GM18505 (cell line): ENCODE measurements at regions not wholly inside any gene's neighbourhood (a gene's known extent, or its start where the extent isn't known, plus 50 kb on each side); places are given as distances from the start of the nearest gene placed in this dataset.

Experiments used
- ATAC-seq: cut with Tn5 transposase; IDR thresholded peaks from one replicate; pipeline ENCODE4 v1.9.1; 2021; ENCODE audit not compliant: unreplicated experiment
- POLR2A ChIP-seq: IDR thresholded peaks from 4 replicates; pipeline ENCODE4 v1.6.1; 2011; ENCODE audit warnings: borderline replicate concordance; ENCODE audit not compliant: insufficient read depth, insufficient read length; ENCODE audit errors: extremely low read depth

GRCh38 chr14:35991356-35991755 lies 165.2 kb downstream of the BRMS1L start:
- ATAC-seq: no peak
- TF ChIP-seq POLR2A: no peak

GRCh38 chr14:35989736-35990135 lies 163.6 kb downstream of the BRMS1L start:
- no peak for TF ChIP-seq POLR2A
- ATAC-seq: no peak

- no peak for TF ChIP-seq POLR2A
- ATAC-seq: no peak
Observed at GRCh38 chr14:35988972-35989690, 163.0 kb downstream of the BRMS1L start.

- no peak for ATAC-seq
- TF ChIP-seq POLR2A: no peak
Observed at GRCh38 chr14:35988550-35988949, 162.4 kb downstream of the BRMS1L start.

- no peak for TF ChIP-seq POLR2A
- ATAC-seq: no peak
Observed at GRCh38 chr14:35987731-35988130, 161.6 kb downstream of the BRMS1L start.

- TF ChIP-seq POLR2A: no peak
- peak; percentile 59 for ATAC-seq
Observed at GRCh38 chr14:35986219-35986573, 160.1 kb downstream of the BRMS1L start.

- no peak for TF ChIP-seq POLR2A
- no peak for ATAC-seq
Observed at GRCh38 chr14:35985474-35986218, 159.5 kb downstream of the BRMS1L start.

- ATAC-seq: no peak
Observed at GRCh38 chr14:35979531-35979930, 153.4 kb downstream of the BRMS1L start.

GRCh38 chr14:35978561-35978960 lies 152.4 kb downstream of the BRMS1L start:
- TF ChIP-seq POLR2A: no peak
- no peak for ATAC-seq

More at GRCh38 chr14:35979531-35979930, 153.4 kb downstream of the BRMS1L start:
- no peak for TF ChIP-seq POLR2A

GRCh38 chr14:35975814-35976213 lies 149.7 kb downstream of the BRMS1L start:
- TF ChIP-seq POLR2A: no peak
- no peak for ATAC-seq

GRCh38 chr14:35973770-35974169 lies 147.6 kb downstream of the BRMS1L start:
- no peak for ATAC-seq

GRCh38 chr14:35971965-35972630 lies 146.0 kb downstream of the BRMS1L start:
- TF ChIP-seq POLR2A: no peak

More at GRCh38 chr14:35973770-35974169, 147.6 kb downstream of the BRMS1L start:
- no peak for TF ChIP-seq POLR2A

GRCh38 chr14:35969310-35969709 lies 143.2 kb downstream of the BRMS1L start:
- ATAC-seq: no peak
- no peak for TF ChIP-seq POLR2A

More at GRCh38 chr14:35971965-35972630, 146.0 kb downstream of the BRMS1L start:
- no peak for ATAC-seq
